Activated CD4-positive, alpha-beta T cell treated with anti-CD3 and anti-CD28 coated beads, Interleukin-2, amount 10 ng/mL, durations not matched to agents 24 days and 14 days (primary cell): ENCODE measurements at regions not wholly inside any gene's neighbourhood (a gene's known extent, or its start where the extent isn't known, plus 50 kb on each side); places are given as distances from the start of the nearest gene placed in this dataset.
"Not testable (repeated sequence)": the region's sequence is repeated elsewhere in the genome, so short reads cannot be mapped to it uniquely, and the experiment has no call there.

Experiments used
- DNase-seq: peaks from one replicate; pipeline ENCODE4 v3.0.0; 2022
- H3K27ac Mint-ChIP-seq: one replicate; pipeline ENCODE4 v1.8.0; 2022; ENCODE audit warnings: mild to moderate bottlenecking, mixed read lengths
- H3K27me3 Mint-ChIP-seq: one replicate; pipeline ENCODE4 v1.8.0; 2022; ENCODE audit warnings: mixed read lengths
- H3K36me3 Mint-ChIP-seq: one replicate; pipeline ENCODE4 v1.8.0; 2022; ENCODE audit warnings: low read depth, mild to moderate bottlenecking, mixed read lengths
- H3K4me1 Mint-ChIP-seq: one replicate; pipeline ENCODE4 v1.8.0; 2021; ENCODE audit warnings: mixed read lengths
- H3K4me3 Mint-ChIP-seq: one replicate; pipeline ENCODE4 v1.8.0; 2022; ENCODE audit warnings: mild to moderate bottlenecking, moderate library complexity, mixed read lengths
- H3K9me3 Mint-ChIP-seq: one replicate; pipeline ENCODE4 v1.8.0; 2021; ENCODE audit warnings: mixed read lengths
- intact Hi-C: fragments of 100-400 bp; cut with micrococcal nuclease; formaldehyde crosslinking; loops from one replicate; pipeline ENCODE4 v1.15.1; 2023

GRCh38 chr13:78121001-78121400 lies 202.4 kb upstream of the EDNRB start:
- peaks cover 3% of the 10 kb centered on the region for H3K27me3 Mint-ChIP-seq
- intact Hi-C loops, result loop anchor here (1.0 to 10.0 kb wide), 2 partner anchors 342 to 526 kb away; no protein-coding TSS in a partner anchor
- H3K4me3 Mint-ChIP-seq, result no peak overlapping the region
- no peaks in the 10 kb centered on the region for H3K36me3 Mint-ChIP-seq
- no peak for DNase-seq
- H3K9me3 Mint-ChIP-seq, result no peaks in the 10 kb centered on the region
- H3K4me1 Mint-ChIP-seq, result no peaks in the 10 kb centered on the region
- H3K27ac Mint-ChIP-seq, result no peak overlapping the region

GRCh38 chr13:78120144-78120543 lies 201.5 kb upstream of the EDNRB start:
- H3K27me3 Mint-ChIP-seq, DNase-seq, H3K4me3 Mint-ChIP-seq, H3K4me1 Mint-ChIP-seq, H3K9me3 Mint-ChIP-seq, H3K36me3 Mint-ChIP-seq, H3K27ac Mint-ChIP-seq: not testable (repeated sequence)
- intact Hi-C loops, result loop anchor here (10.0 kb wide), 1 partner anchor 525 kb away; no protein-coding TSS in a partner anchor

GRCh38 chr13:78117070-78117469 lies 198.4 kb upstream of the EDNRB start:
- intact Hi-C loops, H3K9me3 Mint-ChIP-seq: not testable (repeated sequence)

GRCh38 chr13:78105656-78106055 lies 187.0 kb upstream of the EDNRB start:
- intact Hi-C loops, result no loop called here
- Mint-ChIP-seq H3K9me3 (no peaks in the 10 kb centered on the region), H3K27me3 (no peaks in the 10 kb centered on the region), H3K4me3 (no peak overlapping the region), H3K27ac (no peak overlapping the region), H3K36me3 (no peaks in the 10 kb centered on the region), H3K4me1 (no peaks in the 10 kb centered on the region)
- DNase-seq, result no peak

More at GRCh38 chr13:78117070-78117469, 198.4 kb upstream of the EDNRB start:
- not testable (repeated sequence) for DNase-seq, H3K27ac Mint-ChIP-seq, H3K36me3 Mint-ChIP-seq, H3K27me3 Mint-ChIP-seq, H3K4me1 Mint-ChIP-seq, H3K4me3 Mint-ChIP-seq

GRCh38 chr13:78103936-78104335 lies 185.3 kb upstream of the EDNRB start:
- Mint-ChIP-seq H3K4me3 (no peak overlapping the region), H3K4me1 (no peaks in the 10 kb centered on the region), H3K27me3 (no peaks in the 10 kb centered on the region), H3K9me3 (no peaks in the 10 kb centered on the region), H3K27ac (no peak overlapping the region), H3K36me3 (no peaks in the 10 kb centered on the region)
- DNase-seq, result no peak
- intact Hi-C loops, result no loop called here

GRCh38 chr13:78102741-78103140 lies 184.1 kb upstream of the EDNRB start:
- Mint-ChIP-seq H3K27ac (no peak overlapping the region), H3K4me3 (no peak overlapping the region), H3K9me3 (no peaks in the 10 kb centered on the region), H3K27me3 (no peaks in the 10 kb centered on the region), H3K36me3 (no peaks in the 10 kb centered on the region), H3K4me1 (no peaks in the 10 kb centered on the region)
- intact Hi-C loops, result no loop called here
- no peak for DNase-seq

- intact Hi-C loops, result no loop called here
- H3K36me3 Mint-ChIP-seq, result no peaks in the 10 kb centered on the region
Measured at GRCh38 chr13:78102121-78102677, 183.6 kb upstream of the EDNRB start.

GRCh38 chr13:78100486-78100885 lies 181.9 kb upstream of the EDNRB start:
- Mint-ChIP-seq H3K4me3 (no peak overlapping the region), H3K27me3 (no peaks in the 10 kb centered on the region), H3K27ac (no peak overlapping the region), H3K4me1 (no peaks in the 10 kb centered on the region), H3K9me3 (no peaks in the 10 kb centered on the region), H3K36me3 (no peaks in the 10 kb centered on the region)
- intact Hi-C loops, result no loop called here
- DNase-seq, result no peak

More at GRCh38 chr13:78102121-78102677, 183.6 kb upstream of the EDNRB start:
- Mint-ChIP-seq H3K4me1 (no peaks in the 10 kb centered on the region), H3K9me3 (no peaks in the 10 kb centered on the region), H3K27ac (no peak overlapping the region), H3K27me3 (no peaks in the 10 kb centered on the region), H3K4me3 (no peak overlapping the region)
- no peak for DNase-seq

- no peaks in the 10 kb centered on the region for H3K4me1 Mint-ChIP-seq
Measured at GRCh38 chr13:78098249-78098648, 179.6 kb upstream of the EDNRB start.

GRCh38 chr13:78096221-78096620 lies 177.6 kb upstream of the EDNRB start:
- Mint-ChIP-seq H3K4me3 (no peak overlapping the region), H3K27ac (no peak overlapping the region), H3K4me1 (no peaks in the 10 kb centered on the region)

More at GRCh38 chr13:78098249-78098648, 179.6 kb upstream of the EDNRB start:
- no peaks in the 10 kb centered on the region for H3K27me3 Mint-ChIP-seq
- H3K4me3 Mint-ChIP-seq, result no peak overlapping the region
- intact Hi-C loops, result no loop called here
- no peak for DNase-seq
- H3K9me3 Mint-ChIP-seq, result no peaks in the 10 kb centered on the region
- H3K27ac Mint-ChIP-seq, result no peak overlapping the region
- no peaks in the 10 kb centered on the region for H3K36me3 Mint-ChIP-seq

GRCh38 chr13:78087966-78088678 lies 169.5 kb upstream of the EDNRB start:
- Mint-ChIP-seq H3K9me3 (peaks cover 1% of the 10 kb centered on the region), H3K36me3 (no peaks in the 10 kb centered on the region), H3K4me1 (no peaks in the 10 kb centered on the region), H3K27ac (no peak overlapping the region), H3K27me3 (peaks cover 7% of the 10 kb centered on the region), H3K4me3 (no peak overlapping the region)
- DNase-seq, result no peak
- intact Hi-C loops, result no loop called here

More at GRCh38 chr13:78096221-78096620, 177.6 kb upstream of the EDNRB start:
- Mint-ChIP-seq H3K36me3 (no peaks in the 10 kb centered on the region), H3K9me3 (no peaks in the 10 kb centered on the region), H3K27me3 (no peaks in the 10 kb centered on the region)
- no peak for DNase-seq
- intact Hi-C loops, result no loop called here

- Mint-ChIP-seq H3K4me3 (no peak overlapping the region), H3K27me3 (peaks cover 7% of the 10 kb centered on the region), H3K36me3 (no peaks in the 10 kb centered on the region), H3K27ac (no peak overlapping the region), H3K9me3 (peaks cover 12% of the 10 kb centered on the region), H3K4me1 (no peaks in the 10 kb centered on the region)
- no peak for DNase-seq
- intact Hi-C loops, result no loop called here
Measured at GRCh38 chr13:78085434-78086225, 167.0 kb upstream of the EDNRB start.

- intact Hi-C loops, result no loop called here
- Mint-ChIP-seq H3K9me3 (peaks cover 12% of the 10 kb centered on the region), H3K36me3 (no peaks in the 10 kb centered on the region), H3K4me1 (no peaks in the 10 kb centered on the region), H3K27ac (no peak overlapping the region), H3K4me3 (no peak overlapping the region), H3K27me3 (peaks cover 7% of the 10 kb centered on the region)
- DNase-seq, result no peak
Measured at GRCh38 chr13:78084401-78084800, 165.8 kb upstream of the EDNRB start.

GRCh38 chr13:78078168-78078567 lies 159.5 kb upstream of the EDNRB start:
- Mint-ChIP-seq H3K27me3 (no peaks in the 10 kb centered on the region), H3K4me1 (no peaks in the 10 kb centered on the region), H3K4me3 (no peak overlapping the region), H3K9me3 (peaks cover 14% of the 10 kb centered on the region), H3K36me3 (no peaks in the 10 kb centered on the region), H3K27ac (no peak overlapping the region)
- no peak for DNase-seq
- intact Hi-C loops, result no loop called here
